Activated naive CD4-positive, alpha-beta T cell treated with Interleukin-2 at 50 U/mL for 16 hours (primary cell): ENCODE measurements at regions not wholly inside any gene's neighbourhood (a gene's known extent, or its start where the extent isn't known, plus 50 kb on each side); places are given as distances from the start of the nearest gene placed in this dataset.
"Not testable (repeated sequence)": the region's sequence is repeated elsewhere in the genome, so short reads cannot be mapped to it uniquely, and the experiment has no call there.

Source experiments
- DNase-seq: peaks from one replicate; pipeline ENCODE4 v3.0.0-alpha.2; 2020

DNA sequence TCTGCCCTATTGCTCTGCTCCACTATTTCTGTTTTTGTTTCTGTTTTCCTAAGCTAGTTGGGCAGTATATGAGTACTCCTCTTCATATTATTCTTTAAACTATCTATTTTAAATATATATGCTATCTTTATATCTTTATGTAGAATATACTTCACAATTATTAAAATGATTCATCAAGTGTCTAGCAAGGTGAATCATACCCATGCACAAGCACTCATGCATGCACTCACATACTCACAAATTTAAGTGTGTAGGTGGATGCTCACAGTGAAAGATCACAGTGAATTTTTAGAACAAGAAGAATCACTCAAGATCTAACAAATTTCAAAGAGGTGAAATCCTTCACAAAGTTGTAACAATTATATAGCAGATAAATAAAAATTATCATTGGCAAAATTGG is 435.6 kb upstream of the SLITRK5 start:
- no peak for DNase-seq

GRCh38 chr13:87244256-87244890 is 426.8 kb upstream of the SLITRK5 start:
- no peak for DNase-seq

DNA sequence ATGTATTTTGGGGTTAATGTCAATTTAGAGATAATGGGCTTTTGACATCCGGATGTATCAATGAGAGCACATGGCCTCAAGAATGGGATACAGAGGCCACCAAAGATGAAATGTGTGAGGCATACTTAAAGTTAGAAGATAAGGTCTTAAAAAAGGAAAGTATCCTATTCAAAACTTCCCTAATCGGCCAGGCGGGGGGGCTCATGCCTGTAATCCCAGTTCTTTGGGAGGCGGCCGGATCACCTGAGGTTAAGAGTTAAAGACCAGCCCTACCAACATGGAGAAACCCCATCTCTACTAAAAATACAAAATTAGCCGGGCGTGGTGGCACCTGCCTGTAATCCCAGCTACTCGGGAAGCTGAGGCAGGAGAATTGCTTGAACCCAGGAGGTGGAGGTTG is 421.3 kb upstream of the SLITRK5 start:
- not testable (repeated sequence) for DNase-seq

GRCh38 chr13:87255394-87255793 is 415.8 kb upstream of the SLITRK5 start:
- DNase-seq, result no peak

GRCh38 chr13:87259479-87260083 is 411.6 kb upstream of the SLITRK5 start:
- DNase-seq, result no peak

- no peak for DNase-seq
Measured at GRCh38 chr13:87274209-87274819, 396.9 kb upstream of the SLITRK5 start.

GRCh38 chr13:87280139-87280538 is 391.0 kb upstream of the SLITRK5 start:
- DNase-seq, result no peak

GRCh38 chr13:87287721-87288120 is 383.4 kb upstream of the SLITRK5 start:
- no peak for DNase-seq

DNA sequence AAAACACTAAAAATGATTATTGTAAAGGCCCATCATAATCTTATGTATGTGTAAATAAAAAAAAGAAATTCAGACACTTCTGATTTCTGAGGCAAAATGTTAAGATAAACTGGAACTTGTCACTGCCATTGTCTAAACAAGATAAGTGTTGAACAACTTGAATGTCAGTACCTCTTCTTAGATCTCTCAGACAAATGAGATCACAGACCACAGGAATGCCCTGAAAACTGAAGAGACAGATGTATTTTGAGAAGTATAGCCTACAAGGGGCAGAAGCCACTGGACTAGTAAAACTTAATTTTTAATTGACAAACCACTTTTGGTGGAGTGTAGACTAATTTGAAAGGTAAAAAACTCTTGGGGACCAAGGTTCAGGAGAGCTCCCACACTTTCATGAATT is 375.5 kb upstream of the SLITRK5 start:
- DNase-seq, result no peak

GRCh38 chr13:87302034-87302433 is 369.1 kb upstream of the SLITRK5 start:
- DNase-seq, result no peak

GRCh38 chr13:87302931-87303330 is 368.2 kb upstream of the SLITRK5 start:
- DNase-seq, result no peak

- DNase-seq, result no peak
Measured at GRCh38 chr13:87311165-87311564, 360.0 kb upstream of the SLITRK5 start.

- DNase-seq, result no peak
Measured at GRCh38 chr13:87314822-87315221, 356.3 kb upstream of the SLITRK5 start.

- no peak for DNase-seq
Measured at GRCh38 chr13:87322386-87322785, 348.8 kb upstream of the SLITRK5 start.

- no peak for DNase-seq
Measured at GRCh38 chr13:87324558-87324957, 346.6 kb upstream of the SLITRK5 start.

DNA sequence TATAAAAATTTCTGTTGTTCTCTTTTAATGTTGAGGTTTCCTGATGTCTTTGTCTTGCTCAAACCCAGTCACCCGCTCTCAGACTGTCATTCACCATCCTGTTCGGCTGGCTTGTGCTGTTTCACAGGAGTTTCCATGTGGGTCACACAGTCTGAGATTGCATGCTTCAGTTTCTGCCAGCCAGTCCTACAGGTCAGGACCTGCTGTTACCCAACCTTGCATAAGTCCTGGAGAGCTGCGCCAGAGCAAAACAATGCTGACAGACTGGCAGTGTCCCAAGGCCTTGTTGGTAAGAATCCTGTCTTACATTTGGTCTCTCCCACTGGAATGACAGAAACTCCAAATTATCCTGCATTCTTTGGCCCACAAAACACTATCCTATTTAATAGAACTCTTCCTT is 340.0 kb upstream of the SLITRK5 start:
- DNase-seq, result no peak

- no peak for DNase-seq
Measured at GRCh38 chr13:87333599-87333998, 337.6 kb upstream of the SLITRK5 start.

DNA sequence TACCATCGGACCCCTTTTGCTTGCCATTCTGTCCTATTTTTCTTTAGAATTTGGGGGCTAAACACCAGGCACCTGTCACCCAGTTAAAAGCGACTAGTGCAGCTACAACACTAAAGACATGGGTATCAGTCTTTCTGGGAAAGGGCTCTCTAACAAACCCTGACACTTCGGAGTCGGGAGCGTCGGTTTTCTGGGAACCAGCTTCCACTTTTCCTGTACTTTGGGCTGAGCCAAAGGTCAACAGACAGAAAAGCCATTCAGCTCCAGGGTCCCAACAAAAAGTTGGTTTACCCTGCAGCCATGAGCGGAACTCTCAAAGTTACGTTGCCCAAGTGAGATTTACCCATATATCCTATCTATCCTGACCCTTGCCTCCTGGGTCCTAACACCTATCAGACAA is 337.0 kb upstream of the SLITRK5 start:
- no peak for DNase-seq

GRCh38 chr13:87336346-87336889 is 334.8 kb upstream of the SLITRK5 start:
- DNase-seq, result not testable (repeated sequence)

- no peak for DNase-seq
Measured at GRCh38 chr13:87344176-87344575, 327.0 kb upstream of the SLITRK5 start.

DNA sequence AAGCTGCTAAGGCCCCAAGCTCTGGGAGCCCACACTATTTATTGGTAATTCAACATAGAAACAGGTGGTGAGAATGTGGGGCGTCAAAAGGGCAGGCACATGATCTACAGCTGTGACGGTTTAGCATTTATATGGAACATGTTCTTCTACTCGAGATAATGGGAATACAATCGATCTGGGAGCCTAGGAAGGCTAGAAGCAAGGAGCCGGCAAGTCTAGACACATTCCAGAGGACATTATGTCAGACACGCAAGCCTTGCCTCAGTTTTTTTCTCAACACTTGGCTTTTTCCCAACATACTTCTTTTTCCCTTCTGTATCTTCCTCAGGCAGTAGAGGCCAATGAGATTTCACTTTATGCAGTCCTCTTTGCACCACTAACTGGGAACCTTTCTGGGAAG is 315.7 kb upstream of the SLITRK5 start:
- no peak for DNase-seq

DNA sequence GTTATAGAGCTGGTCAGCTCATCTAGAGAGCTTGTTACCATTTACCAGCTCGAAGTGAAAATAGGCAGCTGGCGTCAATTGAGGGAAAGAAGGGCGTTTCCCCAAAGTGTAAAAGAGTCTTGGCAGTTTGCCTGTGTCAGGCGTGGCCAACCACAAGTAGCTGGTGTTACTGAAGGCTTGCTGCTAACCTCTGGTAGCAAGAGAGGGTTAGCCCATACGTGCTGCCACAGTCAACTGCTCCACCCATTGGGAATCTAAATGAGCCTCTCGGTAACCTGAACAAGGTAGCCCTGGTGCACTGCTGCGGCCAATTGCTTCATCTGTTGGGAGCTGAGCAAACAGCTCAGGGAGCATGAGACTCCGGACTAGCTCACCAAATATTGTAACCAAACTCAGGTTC is 314.9 kb upstream of the SLITRK5 start:
- DNase-seq, result no peak

DNA sequence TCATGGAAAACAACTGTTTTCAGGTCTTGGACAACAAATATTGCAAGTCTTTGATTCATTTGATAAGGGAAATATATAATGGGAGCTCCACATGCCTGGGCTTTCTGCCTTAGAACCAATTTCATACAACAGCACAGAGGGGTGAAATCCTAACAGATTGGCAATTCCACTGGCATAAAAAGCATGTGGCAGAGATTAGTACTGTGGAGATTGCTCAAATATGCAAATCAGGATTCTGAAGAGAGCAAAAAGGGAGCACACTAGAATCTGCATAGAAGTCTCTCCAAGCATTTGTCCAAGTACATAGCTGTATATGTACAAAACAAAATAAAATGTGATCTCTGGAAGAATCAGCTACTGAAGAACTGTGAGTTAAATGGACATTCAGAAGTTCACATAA is 312.9 kb upstream of the SLITRK5 start:
- DNase-seq, result no peak

GRCh38 chr13:87361216-87361615 is 310.0 kb upstream of the SLITRK5 start:
- DNase-seq, result no peak
